ENCODE measurements at regions not wholly inside any gene's neighbourhood (a gene's known extent, or its start where the extent isn't known, plus 50 kb on each side); places are given as distances from the start of the nearest gene placed in this dataset.
"Not testable (repeated sequence)": the region's sequence is repeated elsewhere in the genome, so short reads cannot be mapped to it uniquely, and the experiment has no call there.

DNA sequence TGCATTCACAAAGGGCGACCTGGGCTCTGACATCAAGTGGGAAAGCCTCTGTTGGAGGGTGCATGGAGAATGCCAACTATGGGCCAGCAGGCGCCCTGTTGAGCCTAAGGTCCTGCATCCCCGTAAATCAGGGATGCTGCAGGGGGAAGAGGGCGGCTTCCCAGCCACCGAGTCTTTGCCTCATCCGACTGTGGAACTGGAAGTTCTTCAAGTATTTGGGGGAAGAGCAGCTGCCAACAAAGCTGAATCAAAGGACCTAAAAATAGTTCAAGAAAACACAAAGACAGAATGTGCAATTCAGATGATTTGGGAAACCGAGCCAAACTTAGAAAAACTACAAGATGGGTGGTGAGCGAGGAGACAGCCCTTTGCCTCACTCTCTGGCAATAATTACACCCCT, 281.1 kb upstream of the MGAT5 start:
- no peak for DNase-seq (ENCODE audit: low read depth in 2 of 2)

- DNase-seq (ENCODE audit: low read depth in 2 of 2) = no peak
These were observed 279.5 kb upstream of the MGAT5 start for GRCh38 chr2:133974353-133974752.

DNA sequence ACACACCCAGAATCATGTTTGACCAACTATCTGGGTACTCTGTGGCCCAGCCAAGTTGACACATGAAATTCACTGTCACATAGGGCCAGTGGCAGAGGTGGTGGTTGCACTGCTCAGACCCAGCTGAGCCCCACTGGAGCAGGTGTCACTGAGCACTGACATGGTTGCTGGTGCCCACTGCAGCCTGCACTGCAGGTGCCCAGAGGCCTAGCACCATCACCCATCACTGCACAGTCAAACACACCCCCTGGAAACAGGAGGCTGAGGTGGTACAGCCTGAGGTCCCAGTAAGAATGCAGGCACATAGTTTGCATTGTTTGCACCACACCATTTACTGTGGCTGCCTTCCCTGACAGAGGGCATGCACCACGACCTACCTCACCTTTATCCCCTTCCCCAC, 278.7 kb upstream of the MGAT5 start:
- no peak for DNase-seq (ENCODE audit: low read depth in 2 of 2)

GRCh38 chr2:133975676-133976428, 278.0 kb upstream of the MGAT5 start:
- no peak for DNase-seq (ENCODE audit: low read depth in 2 of 2)

GRCh38 chr2:133976659-133977058, 277.2 kb upstream of the MGAT5 start:
- DNase-seq (ENCODE audit: low read depth in 2 of 2) = no peak

DNA sequence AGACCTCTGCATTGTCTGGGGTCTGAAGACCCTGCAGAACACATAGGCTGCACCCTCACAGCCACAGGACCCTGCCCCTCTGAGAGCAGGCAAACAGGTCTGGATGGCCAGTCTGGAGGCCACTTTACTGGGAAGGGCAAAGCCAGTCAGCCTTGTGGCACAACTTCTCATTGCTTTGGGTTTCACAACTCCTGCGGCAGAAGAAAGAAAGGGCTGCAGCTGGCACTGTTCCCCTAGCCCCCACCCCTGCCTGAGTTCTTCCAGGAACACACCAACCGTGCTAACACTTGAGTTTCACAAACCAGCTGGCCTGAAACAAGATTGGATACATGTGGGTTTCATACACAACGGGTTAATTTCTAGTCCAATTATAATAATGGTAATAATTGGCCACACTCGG, 276.5 kb upstream of the MGAT5 start:
- DNase-seq (ENCODE audit: low read depth in 2 of 2) = no peak

DNA sequence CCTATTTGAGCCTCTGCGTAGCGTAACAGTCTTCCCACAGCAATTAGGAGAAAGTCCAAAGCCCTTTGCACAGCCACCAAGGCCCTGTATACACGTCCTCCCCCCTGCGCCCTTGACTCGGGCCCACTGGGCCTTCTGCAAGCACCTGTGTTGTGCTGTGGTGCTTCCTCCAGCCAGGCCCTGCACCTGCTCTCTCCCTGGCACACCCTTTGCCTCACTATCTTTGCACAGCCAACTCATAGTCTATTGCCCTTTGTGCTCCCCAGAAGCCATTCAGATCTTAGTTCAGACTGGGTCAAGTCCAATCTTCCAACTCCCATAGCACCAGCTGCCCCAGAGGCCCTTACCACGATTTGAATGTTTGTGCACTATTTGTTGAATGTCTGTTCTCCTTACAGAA, 271.6 kb upstream of the MGAT5 start:
- DNase-seq (ENCODE audit: low read depth in 2 of 2) = no peak

DNA sequence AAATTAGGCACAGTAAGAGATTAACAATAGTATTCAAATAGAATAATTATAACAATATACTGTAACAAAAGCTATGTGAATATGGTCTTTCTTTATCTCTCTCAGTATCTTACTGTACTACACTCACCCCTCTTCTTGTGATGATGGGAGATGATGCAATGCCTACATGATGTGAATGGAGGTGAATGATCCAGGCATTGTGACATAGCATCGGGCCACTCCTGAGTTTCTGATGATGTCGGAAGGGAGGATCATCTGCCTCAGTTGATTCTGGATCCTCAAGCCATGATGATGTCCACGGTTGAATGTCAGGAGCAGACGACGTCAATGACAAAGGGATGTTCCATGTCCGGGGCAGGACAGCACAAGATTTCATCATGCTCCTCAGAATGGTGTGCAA, 268.3 kb upstream of the MGAT5 start:
- no peak for DNase-seq (ENCODE audit: low read depth in 2 of 2)

DNA sequence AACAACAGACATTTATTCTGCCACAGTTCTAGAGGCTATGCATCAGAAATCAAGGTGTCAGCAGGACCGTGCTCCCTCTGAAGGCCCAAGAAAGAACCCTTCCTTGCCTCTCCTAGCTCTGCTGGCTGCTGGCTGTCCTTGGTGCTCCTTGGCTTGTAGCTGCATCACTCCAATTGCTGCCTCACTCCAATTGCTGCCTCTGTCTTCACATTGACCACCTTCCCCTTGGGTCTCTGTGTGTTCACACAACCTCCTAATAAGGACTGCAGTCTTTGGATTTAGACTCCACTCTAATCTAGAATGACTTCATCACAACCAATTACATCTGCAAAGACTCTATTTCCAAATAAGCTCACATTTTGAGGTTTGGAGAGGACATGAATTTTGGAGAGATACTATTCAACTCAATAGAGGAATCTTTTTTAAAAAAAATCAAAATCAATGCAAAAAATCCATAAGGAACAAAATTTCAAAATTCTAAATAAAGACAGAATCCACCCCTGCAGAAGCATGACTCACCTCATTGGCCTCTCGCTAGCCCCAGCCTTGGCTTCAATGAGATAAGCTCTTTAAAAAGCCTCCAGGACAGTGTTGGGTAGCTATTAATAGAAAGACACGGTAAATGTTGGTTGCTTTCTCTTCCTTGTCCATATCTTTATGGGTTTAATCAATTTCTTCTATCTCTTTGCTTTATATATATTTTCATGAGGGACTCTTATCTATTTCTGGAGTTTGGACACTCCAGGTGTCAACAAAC, 267.6 kb upstream of the MGAT5 start:
- no peak for DNase-seq (ENCODE audit: low read depth in 2 of 2)

DNA sequence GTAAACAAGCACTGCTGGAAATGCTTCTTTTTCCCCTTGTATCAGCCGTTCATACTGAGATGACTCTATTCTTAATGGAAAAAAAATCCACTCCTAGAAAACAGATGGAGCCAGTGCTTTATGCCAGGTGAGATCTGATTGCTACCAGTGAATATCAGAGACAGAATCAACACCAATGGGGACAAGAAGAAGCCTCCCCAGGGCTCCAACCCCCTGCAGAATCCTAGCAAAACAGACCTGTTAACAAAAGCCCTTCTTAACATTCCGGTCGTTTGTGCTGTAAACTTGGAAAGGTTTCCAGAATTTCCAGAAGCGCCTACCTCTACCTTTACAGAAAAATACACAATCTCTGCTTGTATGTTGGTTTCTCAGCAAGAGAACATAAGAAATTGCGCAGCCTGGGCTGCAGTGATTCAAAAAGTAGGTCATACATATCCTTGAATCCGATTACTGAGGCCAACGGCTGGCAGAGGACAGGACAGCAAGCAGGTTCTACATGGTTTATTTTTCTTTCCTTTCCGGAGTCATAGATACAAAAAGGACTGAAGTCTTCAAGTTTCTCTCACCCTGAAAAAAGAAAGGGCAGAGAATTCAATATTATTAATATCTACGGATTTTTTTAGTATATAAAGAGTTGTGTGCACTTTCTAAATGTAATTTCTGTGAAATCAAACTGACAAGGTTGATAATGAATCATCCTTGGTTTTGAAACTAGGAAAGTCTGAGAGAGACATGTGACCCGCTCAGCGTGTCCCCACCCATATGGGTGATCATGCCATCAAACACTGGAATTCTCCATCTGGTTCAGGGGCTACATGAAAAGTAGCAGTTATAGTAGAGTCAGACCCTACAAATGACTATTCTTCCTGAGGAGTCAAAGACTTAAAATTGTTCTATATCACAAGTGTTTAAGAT, 266.7 kb upstream of the MGAT5 start:
- DNase-seq (ENCODE audit: low read depth in 2 of 2) = no peak

DNA sequence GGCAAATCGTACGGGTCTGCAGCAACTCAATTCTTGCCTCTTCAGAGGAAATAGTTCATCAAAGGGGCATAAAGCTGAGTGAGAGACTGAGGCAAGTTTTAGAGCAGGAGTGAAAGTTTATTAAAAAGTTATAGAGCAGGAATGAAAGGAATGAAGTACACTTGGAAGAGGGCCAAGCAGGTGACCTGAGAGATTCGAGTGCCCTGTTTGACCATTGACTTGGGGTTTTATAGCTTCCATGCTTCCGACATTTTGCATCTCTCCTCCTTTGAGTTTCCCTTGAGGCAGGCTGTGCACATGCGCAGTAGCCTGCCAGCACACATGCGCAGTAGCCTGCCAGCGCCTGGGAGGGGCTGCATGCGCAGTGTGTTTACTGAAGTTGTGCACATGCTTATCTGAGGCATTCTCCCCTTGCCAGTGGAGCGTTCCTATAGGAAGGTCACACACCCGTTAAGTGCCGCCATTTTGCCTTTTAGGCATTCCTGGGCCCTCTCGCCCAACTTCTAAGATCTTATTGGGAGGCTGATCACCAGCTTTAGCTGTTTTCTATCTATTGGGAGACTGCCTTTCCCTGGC, 265.5 kb upstream of the MGAT5 start:
- DNase-seq (ENCODE audit: low read depth in 2 of 2) = no peak

- DNase-seq (ENCODE audit: low read depth in 2 of 2) = no peak
These were observed 262.2 kb upstream of the MGAT5 start for GRCh38 chr2:133991606-133992168.

GRCh38 chr2:133992454-133992853, 261.4 kb upstream of the MGAT5 start:
- no peak for DNase-seq (ENCODE audit: low read depth in 2 of 2)

DNA sequence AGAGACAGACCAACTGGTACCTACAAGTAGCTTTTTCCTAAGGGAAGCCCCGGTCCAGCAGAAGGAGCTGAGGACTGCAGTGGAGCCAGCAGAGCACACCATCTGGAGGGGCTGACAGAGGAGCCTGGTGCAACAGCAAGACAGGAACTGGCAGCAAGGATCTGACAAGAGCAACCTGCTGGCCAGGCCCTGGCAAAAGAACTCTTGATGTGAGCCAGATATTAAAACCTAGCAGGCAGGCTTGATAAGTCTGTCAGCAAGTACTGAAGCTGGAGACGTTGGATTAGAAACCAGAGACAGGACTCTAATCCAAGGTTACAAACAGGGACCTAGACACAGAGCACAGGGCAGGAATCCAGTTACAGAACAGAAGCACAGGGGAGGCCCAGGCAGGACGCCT, 260.7 kb upstream of the MGAT5 start:
- DNase-seq (ENCODE audit: low read depth in 2 of 2) = no peak

DNA sequence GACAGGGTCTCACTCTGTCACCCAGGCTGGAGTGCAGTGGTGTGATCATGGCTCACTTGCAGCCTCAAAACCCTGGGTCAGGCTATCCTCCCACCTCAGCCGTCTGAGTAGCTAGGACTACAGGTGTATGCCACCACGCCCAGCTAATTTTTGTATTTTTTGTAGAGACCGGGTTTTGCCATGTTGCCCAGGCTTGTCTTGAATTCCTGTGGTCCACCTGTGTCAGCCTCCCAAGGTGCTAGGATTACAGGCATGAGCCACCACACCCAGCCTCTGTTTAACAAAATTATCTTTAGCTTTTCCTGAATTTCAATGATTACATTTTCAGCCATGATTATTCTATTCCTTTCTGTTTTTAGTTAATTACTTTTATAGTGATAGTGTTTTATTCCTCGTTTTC, 255.1 kb upstream of the MGAT5 start:
- DNase-seq (ENCODE audit: low read depth in 2 of 2) = not testable (repeated sequence)

DNA sequence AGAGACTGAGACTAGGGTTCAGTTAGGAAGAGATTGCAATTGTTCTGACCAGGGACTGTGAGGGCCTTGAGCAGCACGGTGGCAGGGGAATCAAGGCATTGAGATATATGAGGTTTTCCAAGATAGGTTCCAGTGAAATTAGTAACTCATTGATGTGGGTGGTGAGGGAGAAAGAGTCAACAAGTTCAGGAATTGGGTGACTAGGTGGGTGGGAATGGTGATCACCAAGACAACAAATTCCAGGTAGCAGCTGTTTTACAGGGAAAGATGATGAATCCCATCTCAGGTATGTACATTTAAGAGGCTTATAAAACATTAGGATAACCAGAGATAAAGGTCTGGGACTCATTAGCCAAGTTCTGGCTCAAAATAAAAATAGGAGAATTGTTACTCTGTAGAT, 251.5 kb upstream of the MGAT5 start:
- no peak for DNase-seq (ENCODE audit: low read depth in 2 of 2)

DNA sequence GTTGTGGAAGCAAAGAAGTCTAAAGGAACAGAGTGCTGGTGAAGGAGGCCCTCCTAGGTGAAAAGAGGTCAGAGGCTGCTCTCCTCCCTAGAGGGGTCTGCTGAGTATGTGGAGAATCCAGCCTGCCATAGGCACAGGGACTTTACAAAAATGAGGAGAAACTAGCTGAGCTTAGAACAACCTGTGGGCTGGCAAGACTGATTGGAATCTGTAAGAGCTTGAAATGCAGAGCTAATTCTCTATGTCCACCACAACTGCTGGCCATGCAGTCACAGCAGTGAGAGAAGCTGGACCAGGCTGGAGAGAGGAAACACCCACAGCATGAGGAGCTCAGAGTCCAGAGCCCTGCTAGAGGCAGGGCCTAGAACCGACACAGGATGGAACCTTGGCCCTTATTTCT, 251.0 kb upstream of the MGAT5 start:
- no peak for DNase-seq (ENCODE audit: low read depth in 2 of 2)

DNA sequence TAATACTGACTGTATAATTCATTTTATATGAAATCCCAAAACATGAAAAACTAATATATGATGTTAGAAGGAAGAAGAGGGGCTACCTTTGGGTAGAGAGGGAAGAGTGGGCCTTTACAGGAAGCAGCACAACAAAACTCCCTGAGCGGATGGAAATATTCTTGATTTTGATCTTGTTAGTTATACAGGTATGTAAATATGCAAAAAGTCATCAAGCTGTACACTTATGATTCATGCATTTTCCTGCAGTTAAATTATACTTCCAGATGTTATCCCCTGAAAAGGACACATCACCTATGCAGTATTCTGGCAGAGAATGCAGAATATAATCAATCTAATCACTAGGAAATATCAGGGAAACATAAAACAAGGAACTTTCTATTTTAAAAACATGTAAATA, 249.4 kb upstream of the MGAT5 start:
- DNase-seq (ENCODE audit: low read depth in 2 of 2) = no peak

- no peak for DNase-seq (ENCODE audit: low read depth in 2 of 2)
These were observed 245.0 kb upstream of the MGAT5 start for GRCh38 chr2:134008837-134009236.

DNA sequence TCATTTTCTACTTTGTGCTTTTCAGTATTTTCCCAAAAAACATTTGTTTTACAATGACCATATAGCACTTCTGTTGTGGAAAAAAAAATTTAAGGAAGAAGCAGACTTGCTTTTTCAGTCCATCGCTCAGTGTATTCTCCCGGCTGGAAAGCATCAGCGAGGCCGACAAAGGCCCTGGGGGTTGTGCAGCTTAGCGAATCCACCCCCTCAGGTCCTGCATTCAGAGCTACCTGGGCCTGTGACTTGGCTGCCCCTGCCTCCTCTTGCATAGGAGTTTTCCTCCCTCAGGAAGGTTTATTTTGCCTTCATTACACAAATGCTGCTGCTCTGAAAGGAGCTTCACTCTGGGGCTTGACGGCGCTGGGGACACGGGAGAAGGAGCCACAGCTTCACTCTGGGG, 244.4 kb upstream of the MGAT5 start:
- DNase-seq (ENCODE audit: low read depth in 2 of 2) = no peak

DNA sequence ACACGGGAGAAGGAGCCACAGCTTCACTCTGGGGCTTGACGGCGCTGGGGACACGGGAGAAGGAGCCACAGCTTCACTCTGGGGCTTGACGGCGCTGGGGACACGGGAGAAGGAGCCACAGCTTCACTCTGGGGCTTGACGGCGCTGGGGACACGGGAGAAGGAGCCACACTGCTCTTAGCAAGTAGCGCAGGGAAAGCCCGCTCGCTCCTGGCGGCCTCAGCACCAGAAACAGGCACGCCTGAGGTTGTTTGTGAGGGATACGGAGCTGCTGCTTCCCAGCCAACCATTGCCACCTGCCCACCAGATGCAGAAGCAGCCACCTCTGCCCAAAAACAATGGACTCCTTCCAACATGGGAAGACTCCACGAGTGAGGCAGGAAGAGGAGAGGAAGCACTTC, 244.0 kb upstream of the MGAT5 start:
- not testable (repeated sequence) for DNase-seq (ENCODE audit: low read depth in 2 of 2)

All from lung microvascular endothelial cell (primary cell).